Lower leg skin (tissue), 3 donors: ENCODE measurements at regions not wholly inside any gene's neighbourhood (a gene's known extent, or its start where the extent isn't known, plus 50 kb on each side); places are given as distances from the start of the nearest gene placed in this dataset.

Experiments
- POLR2A ChIP-seq, 2 donors: fragments of 450-650 bp; IDR thresholded peaks; one replicate each; pipeline ENCODE4 v1.6.1; 2016 to 2017; ENCODE audit warnings: antibody characterized with exemption in 2 of 2, mild to moderate bottlenecking in 1 of 2, moderate library complexity in 1 of 2
- TF ChIP-seq, protein P1 (sequence below), 3 donors: fragments of 450-650 bp; IDR thresholded peaks; one replicate each; pipeline ENCODE4 v1.5.1; 2016; ENCODE audit warnings: antibody characterized with exemption in 3 of 3, mild to moderate bottlenecking in 3 of 3, moderate library complexity in 2 of 3

DNA sequence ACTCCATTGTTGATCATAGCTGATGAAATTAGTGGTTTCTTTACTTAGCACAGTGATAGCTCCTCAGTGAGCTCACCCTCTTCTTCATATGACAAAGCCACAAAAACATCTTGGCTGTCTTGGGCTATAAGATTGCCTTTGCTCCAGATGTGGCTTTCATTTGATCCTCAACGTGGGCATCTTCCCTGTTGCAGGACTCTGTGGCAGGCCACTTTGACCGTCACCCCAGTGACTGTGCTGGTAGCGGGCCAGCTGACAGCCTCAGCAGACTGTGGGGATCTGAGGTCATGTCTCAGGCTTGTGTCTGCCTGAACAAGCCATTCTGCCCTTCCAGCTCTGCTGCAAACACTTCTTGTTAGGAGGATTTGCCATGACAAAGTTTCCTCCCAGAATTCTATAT lies 422.2 kb downstream of the NR2F1-AS1 start:
- TF ChIP-seq, protein P1, sequence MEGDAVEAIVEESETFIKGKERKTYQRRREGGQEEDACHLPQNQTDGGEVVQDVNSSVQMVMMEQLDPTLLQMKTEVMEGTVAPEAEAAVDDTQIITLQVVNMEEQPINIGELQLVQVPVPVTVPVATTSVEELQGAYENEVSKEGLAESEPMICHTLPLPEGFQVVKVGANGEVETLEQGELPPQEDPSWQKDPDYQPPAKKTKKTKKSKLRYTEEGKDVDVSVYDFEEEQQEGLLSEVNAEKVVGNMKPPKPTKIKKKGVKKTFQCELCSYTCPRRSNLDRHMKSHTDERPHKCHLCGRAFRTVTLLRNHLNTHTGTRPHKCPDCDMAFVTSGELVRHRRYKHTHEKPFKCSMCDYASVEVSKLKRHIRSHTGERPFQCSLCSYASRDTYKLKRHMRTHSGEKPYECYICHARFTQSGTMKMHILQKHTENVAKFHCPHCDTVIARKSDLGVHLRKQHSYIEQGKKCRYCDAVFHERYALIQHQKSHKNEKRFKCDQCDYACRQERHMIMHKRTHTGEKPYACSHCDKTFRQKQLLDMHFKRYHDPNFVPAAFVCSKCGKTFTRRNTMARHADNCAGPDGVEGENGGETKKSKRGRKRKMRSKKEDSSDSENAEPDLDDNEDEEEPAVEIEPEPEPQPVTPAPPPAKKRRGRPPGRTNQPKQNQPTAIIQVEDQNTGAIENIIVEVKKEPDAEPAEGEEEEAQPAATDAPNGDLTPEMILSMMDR (IDR thresholded peaks at IDR 0.05) = no peak
- TF ChIP-seq POLR2A (IDR thresholded peaks at IDR 0.05) = no peak
